K562 (cell line): ENCODE measurements at regions not wholly inside any gene's neighbourhood (a gene's known extent, or its start where the extent isn't known, plus 50 kb on each side); places are given as distances from the start of the nearest gene placed in this dataset.

Experiments
- ATAC-seq: fragments of 200-7000 bp; cut with Tn5 transposase; 3 replicates; pipeline ENCODE4 v1.9.1; 2020; ENCODE audit warnings: moderate library complexity
- BruUV-seq: library from RNA; stranded (reverse); fragments of 400-500 nt; replicated peaks from 2 replicates; lab custom pipeline; 2021; lab: Mats Ljungman, UMichigan
- CTCF ChIA-PET: fragments of 300-600 bp; formaldehyde crosslinking; extraction: SDS; loops from one replicate; lab custom pipeline; 2021; ENCODE audit warnings: low intra/inter-chr PET ratio; lab: Yijun Ruan, JAX
- POLR2A ChIA-PET: fragments of 300-600, 350-650 bp; sonication (Branson Sonifier 250); formaldehyde crosslinking; extraction: SDS; loops from one replicate; lab custom pipeline; 2021; ENCODE audit warnings: antibody characterized with exemption, inconsistent platforms; lab: Yijun Ruan, JAX
- DNase-seq, 4 experiments: peaks; one replicate each; pipeline versions ENCODE4 v3.0.0 to v3.0.0-alpha.2; 2011 to 2018; ENCODE audit warnings: low spot score in 3 of 4, mixed read lengths in 3 of 4; ENCODE audit errors: extremely low read depth in 1 of 4
- FAIRE-seq: peaks from 2 replicates; lab custom pipeline; 2011; peaks lifted over from hg19 to GRCh38; lab: Jason Lieb, UNC
- H2AFZ ChIP-seq: 2 replicates; pipeline ENCODE4 v1.6.0; 2011; ENCODE audit warnings: low read depth, low read length, control low read depth, inconsistent platforms
- H3K27ac ChIP-seq: fragments of 200-600 bp; 3 replicates; pipeline ENCODE4 v1.8.0; 2011; ENCODE audit warnings: low read depth, mild to moderate bottlenecking, control low read depth, inconsistent platforms, low read length, moderate library complexity, mixed read lengths; ENCODE audit errors: extremely low read depth
- H3K27me3 ChIP-seq, 2 experiments: fragments of 300-600 bp in 1 of 2; 2 replicates in 1 of 2; 3 replicates in 1 of 2; pipeline versions ENCODE4 v1.6.0 to v1.8.0; 2011; ENCODE audit warnings: inconsistent platforms in 2 of 2, low read length in 2 of 2, mild to moderate bottlenecking in 1 of 2, mixed read lengths in 1 of 2, moderate library complexity in 1 of 2; ENCODE audit not compliant: control insufficient read depth in 2 of 2, insufficient read depth in 2 of 2
- H3K36me3 ChIP-seq: fragments of 300-600 bp; 3 replicates; pipeline ENCODE4 v1.8.0; 2011; ENCODE audit warnings: mild to moderate bottlenecking, low read length, inconsistent platforms; ENCODE audit not compliant: control insufficient read depth, insufficient read depth
- H3K4me1 ChIP-seq, 2 experiments: fragments of 200-600 bp in 1 of 2; replicated peaks in 1 of 2; 2 replicates in 1 of 2; 3 replicates in 1 of 2; pipeline versions ENCODE4 v1.5.1 to v1.8.0; 2011; ENCODE audit warnings: inconsistent platforms in 2 of 2, low read length in 2 of 2, mild to moderate bottlenecking in 1 of 2, mixed read lengths in 1 of 2, moderate library complexity in 1 of 2; ENCODE audit not compliant: control insufficient read depth in 2 of 2, insufficient read depth in 2 of 2
- H3K4me2 ChIP-seq: 2 replicates; pipeline ENCODE4 v1.6.1; 2011; ENCODE audit warnings: low read length, control low read depth, inconsistent platforms, mixed read lengths; ENCODE audit not compliant: insufficient read depth
- H3K4me3 ChIP-seq: fragments of 200-600 bp; sonication (generic), shearing (Covaris generic); 2 replicates; pipeline ENCODE4 v1.5.1; 2016; ENCODE audit warnings: control low read depth, inconsistent platforms
- H3K79me2 ChIP-seq: fragments of 200-600 bp; 3 replicates; pipeline ENCODE4 v1.8.0; 2011; ENCODE audit warnings: low read length, inconsistent platforms; ENCODE audit not compliant: control insufficient read depth, insufficient read depth
- H3K9ac ChIP-seq, 2 experiments: 2 replicates each; pipeline versions ENCODE4 v1.6.0 to v1.6.1; 2011; ENCODE audit warnings: low read depth in 2 of 2, low read length in 2 of 2, control low read depth in 1 of 2, inconsistent platforms in 1 of 2, mild to moderate bottlenecking in 1 of 2, mixed read lengths in 1 of 2; ENCODE audit not compliant: insufficient read depth in 1 of 2
- H3K9me1 ChIP-seq: one replicate; pipeline ENCODE4 v1.6.0; 2011; ENCODE audit warnings: inconsistent platforms, mild to moderate bottlenecking, low read length, moderate library complexity; ENCODE audit not compliant: control insufficient read depth, insufficient read depth
- H3K9me3 ChIP-seq: replicated peaks from 2 replicates; pipeline ENCODE4 v1.5.1; 2011; ENCODE audit warnings: low read depth, low read length, inconsistent platforms; ENCODE audit not compliant: control insufficient read depth, insufficient read depth
- H4K20me1 ChIP-seq: replicated peaks from 2 replicates; pipeline ENCODE4 v1.6.1; 2011; ENCODE audit warnings: low read length, inconsistent platforms, mixed read lengths; ENCODE audit not compliant: control insufficient read depth, insufficient read depth
- ESRRA ChIP-seq: fragments of 450-650 bp; IDR thresholded peaks from 2 replicates; pipeline ENCODE4 v1.6.1; 2014; ENCODE audit warnings: low read depth, mild to moderate bottlenecking, moderate library complexity, borderline replicate concordance
- JUN ChIP-seq, 2 experiments: sonication (generic) in 1 of 2; formaldehyde crosslinking in 1 of 2; IDR thresholded peaks; 2 replicates each; pipeline versions ENCODE4 v1.6.1 to v1.8.0; 2012 to 2022; ENCODE audit warnings: borderline replicate concordance in 2 of 2, mild to moderate bottlenecking in 2 of 2, improper control_type of control experiment in 1 of 2, low read depth in 1 of 2, low read length in 1 of 2, missing genetic modification reagents in 1 of 2
- MECOM ChIP-seq: fragments of 250-450 bp; sonication (Bioruptor Pico); IDR thresholded peaks from 2 replicates; pipeline ENCODE4 v1.8.0; 2022; ENCODE audit warnings: inconsistent platforms
- POLR2H ChIP-seq: IDR thresholded peaks from 2 replicates; pipeline ENCODE4 v1.6.1; 2016; ENCODE audit warnings: missing genetic modification characterization, low read depth, mild to moderate bottlenecking, control low read depth, missing compliant biosample characterization, moderate library complexity
- POLR3A ChIP-seq: IDR thresholded peaks from 2 replicates; pipeline ENCODE4 v1.6.1; 2011; ENCODE audit warnings: borderline replicate concordance, mild to moderate bottlenecking, moderate library complexity; ENCODE audit not compliant: insufficient read length, insufficient read depth; ENCODE audit errors: extremely low read depth
- TCF7L2 ChIP-seq: fragments of 150-350 bp; IDR thresholded peaks from 2 replicates; pipeline ENCODE4 v1.6.1; 2016; ENCODE audit warnings: low read depth, mild to moderate bottlenecking, low read length, moderate library complexity
- ZNF311 ChIP-seq: fragments of 250-450 bp; sonication (Bioruptor Pico); IDR thresholded peaks from 2 replicates; pipeline ENCODE4 v1.4.0; 2020; ENCODE audit warnings: mild to moderate bottlenecking, moderate library complexity
- ZNF445 ChIP-seq: fragments of 250-450 bp; sonication (Bioruptor Pico); IDR thresholded peaks from 2 replicates; pipeline ENCODE4 v1.4.0; 2020; ENCODE audit warnings: low read depth, mild to moderate bottlenecking, moderate library complexity
- WGBS: fragments of 100-300 bp; shearing (Covaris generic); methylation state at CpG from one replicate; pipeline ENCODE4 v1.1.6; 2016; ENCODE audit warnings: low coverage, mixed read lengths; ENCODE audit not compliant: insufficient coverage; ENCODE audit errors: missing lambda C conversion rate; 5-methylcytosine and 5-hydroxymethylcytosine counted together
- in situ Hi-C: fragments of 300-500 bp; cut with MboI; formaldehyde crosslinking; loops from 4 replicates; pipeline ENCODE4 v1.15.0; 2018; ENCODE audit warnings: inconsistent platforms, mixed read lengths
- intact Hi-C: fragments of 100-400 bp; cut with micrococcal nuclease; formaldehyde crosslinking; loops from 2 replicates; pipeline ENCODE4 v1.14.2; 2022
- TF ChIP-seq, protein P1 (sequence below): sonication (generic); formaldehyde crosslinking; IDR thresholded peaks from 2 replicates; pipeline ENCODE4 v1.8.1; 2023; ENCODE audit warnings: mild to moderate bottlenecking, missing genetic modification reagents
- TF ChIP-seq, protein P2 (sequence below): sonication (generic); formaldehyde crosslinking; IDR thresholded peaks from 2 replicates; pipeline ENCODE4 v1.9.0; 2022; ENCODE audit warnings: mild to moderate bottlenecking, missing genetic modification reagents

DNA sequence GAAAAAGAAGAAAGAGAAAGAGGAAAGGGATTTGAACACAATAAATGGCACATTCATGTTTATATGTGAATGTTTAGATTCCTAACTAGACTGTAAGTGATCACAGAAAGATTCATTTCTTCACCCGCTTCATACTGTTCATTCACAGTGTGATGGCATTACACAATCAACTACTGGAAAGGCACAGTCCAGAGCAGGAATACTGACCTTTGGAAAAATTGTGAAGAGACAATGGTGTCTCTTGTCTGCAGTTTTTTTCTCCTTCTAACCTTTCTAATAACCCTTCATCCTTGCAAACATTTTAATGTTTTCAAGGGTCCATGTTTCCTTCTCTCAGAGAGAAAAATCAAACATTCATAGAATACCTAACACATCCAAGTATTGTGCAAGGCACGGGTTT is 180.9 kb upstream of the SOX14 start:
- intact Hi-C loops (no loop called here), in situ Hi-C loops (no loop called here)
- ChIA-PET CTCF (no interaction called here), POLR2A (no interaction called here)
- Histone ChIP-seq H3K27ac (no peak overlapping the region), H3K4me1 (no peaks in the 10 kb centered on the region), H3K36me3 (no peaks in the 10 kb centered on the region), H3K27me3 (no peaks in the 10 kb centered on the region), H3K4me3 (no peak overlapping the region), H3K9me1 (no peaks in the 10 kb centered on the region), H3K4me2 (no peak overlapping the region), H3K79me2 (no peaks in the 10 kb centered on the region)
- 0% methylated on average over 2 of the region's 2 CpGs for WGBS
- DNase-seq (no peak), ATAC-seq (no peak), FAIRE-seq (no peak)
- no TSS peak for BruUV-seq
- TF ChIP-seq POLR3A (no peak), TCF7L2 (no peak), POLR2H (tag) (no peak)
- TF ChIP-seq, all 486 proteins: peak for 0
- Histone ChIP-seq H3K9ac (no peak overlapping the region), H4K20me1 (no peaks in the 10 kb centered on the region), H3K9me3 (no peaks in the 10 kb centered on the region), H2AFZ (no peak overlapping the region)

DNA sequence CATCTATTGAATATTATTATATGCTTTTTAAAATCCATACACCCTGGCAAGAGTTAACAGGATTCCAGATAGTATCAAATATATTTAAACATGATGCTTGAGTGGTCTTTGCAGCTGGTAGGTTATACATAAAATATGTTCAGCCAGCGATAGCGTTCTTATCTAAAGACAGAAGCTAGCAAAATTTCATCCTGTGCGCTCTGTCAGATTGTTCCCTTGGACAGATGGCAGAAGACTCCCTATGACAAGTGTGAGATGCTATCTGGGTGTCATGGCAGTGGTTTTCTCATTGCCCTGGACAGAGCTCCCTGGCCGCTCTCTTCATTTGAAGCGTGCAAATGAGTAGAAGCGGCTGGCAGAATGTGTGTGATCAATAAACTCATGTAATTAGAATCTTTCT is 175.2 kb upstream of the SOX14 start:
- ATAC-seq (no peak), DNase-seq (no peak), FAIRE-seq (no peak)
- intact Hi-C loops (no loop called here), in situ Hi-C loops (no loop called here)
- Histone ChIP-seq H3K36me3 (no peaks in the 10 kb centered on the region), H3K4me1 (no peaks in the 10 kb centered on the region), H3K9me1 (no peaks in the 10 kb centered on the region), H3K79me2 (no peaks in the 10 kb centered on the region), H3K4me3 (no peak overlapping the region), H3K27me3 (no peaks in the 10 kb centered on the region), H3K27ac (no peak overlapping the region), H3K4me2 (no peak overlapping the region), H2AFZ (no peak overlapping the region), H4K20me1 (no peaks in the 10 kb centered on the region), H3K9me3 (no peaks in the 10 kb centered on the region), H3K9ac (no peak overlapping the region)
- 0% methylated on average over 5 of the region's 6 CpGs for WGBS
- BruUV-seq, result no TSS peak
- ChIA-PET POLR2A (no interaction called here), CTCF (no interaction called here)
- TF ChIP-seq ESRRA (no peak), ZNF445 (CRISPR knock-in tag) (no peak), JUN (IDR thresholded peaks at IDR 0.05; ENCODE audit: borderline replicate concordance, low read depth, low read length) (no peak), JUN (CRISPR knock-in tag; IDR thresholded peaks at IDR 0.05; ENCODE audit: borderline replicate concordance) (no peak), MECOM (no peak), ZNF311 (CRISPR knock-in tag) (no peak)
- TF ChIP-seq, protein P1, sequence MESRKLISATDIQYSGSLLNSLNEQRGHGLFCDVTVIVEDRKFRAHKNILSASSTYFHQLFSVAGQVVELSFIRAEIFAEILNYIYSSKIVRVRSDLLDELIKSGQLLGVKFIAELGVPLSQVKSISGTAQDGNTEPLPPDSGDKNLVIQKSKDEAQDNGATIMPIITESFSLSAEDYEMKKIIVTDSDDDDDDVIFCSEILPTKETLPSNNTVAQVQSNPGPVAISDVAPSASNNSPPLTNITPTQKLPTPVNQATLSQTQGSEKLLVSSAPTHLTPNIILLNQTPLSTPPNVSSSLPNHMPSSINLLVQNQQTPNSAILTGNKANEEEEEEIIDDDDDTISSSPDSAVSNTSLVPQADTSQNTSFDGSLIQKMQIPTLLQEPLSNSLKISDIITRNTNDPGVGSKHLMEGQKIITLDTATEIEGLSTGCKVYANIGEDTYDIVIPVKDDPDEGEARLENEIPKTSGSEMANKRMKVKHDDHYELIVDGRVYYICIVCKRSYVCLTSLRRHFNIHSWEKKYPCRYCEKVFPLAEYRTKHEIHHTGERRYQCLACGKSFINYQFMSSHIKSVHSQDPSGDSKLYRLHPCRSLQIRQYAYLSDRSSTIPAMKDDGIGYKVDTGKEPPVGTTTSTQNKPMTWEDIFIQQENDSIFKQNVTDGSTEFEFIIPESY (CRISPR knock-in tag), result no peak
- TF ChIP-seq, protein P2, sequence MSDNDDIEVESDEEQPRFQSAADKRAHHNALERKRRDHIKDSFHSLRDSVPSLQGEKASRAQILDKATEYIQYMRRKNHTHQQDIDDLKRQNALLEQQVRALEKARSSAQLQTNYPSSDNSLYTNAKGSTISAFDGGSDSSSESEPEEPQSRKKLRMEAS, result no peak
